Mucosa of stomach (tissue), 1 donor: ENCODE measurements at regions not wholly inside any gene's neighbourhood (a gene's known extent, or its start where the extent isn't known, plus 50 kb on each side); places are given as distances from the start of the nearest gene placed in this dataset.

Source experiments
- H3K27me3 ChIP-seq: one replicate; pipeline ENCODE4 v1.7.0; 2013; ENCODE audit warnings: mild to moderate bottlenecking, low read length; ENCODE audit not compliant: control insufficient read depth, insufficient read depth
- H3K36me3 ChIP-seq: one replicate; pipeline ENCODE4 v1.7.0; 2013; ENCODE audit warnings: low read length; ENCODE audit not compliant: control insufficient read depth, insufficient read depth
- H3K4me1 ChIP-seq: one replicate; pipeline ENCODE4 v1.7.0; 2013; ENCODE audit warnings: mild to moderate bottlenecking, low read length; ENCODE audit not compliant: control insufficient read depth, insufficient read depth
- H3K4me3 ChIP-seq: one replicate; pipeline ENCODE4 v1.7.0; 2013; ENCODE audit warnings: low read length
- H3K9ac ChIP-seq: one replicate; pipeline ENCODE4 v1.7.0; 2013; ENCODE audit warnings: mild to moderate bottlenecking, low read length, moderate library complexity
- H3K9me3 ChIP-seq: one replicate; pipeline ENCODE4 v1.7.0; 2013; ENCODE audit warnings: mild to moderate bottlenecking, low read length, moderate library complexity; ENCODE audit not compliant: control insufficient read depth
- donor health status: Pancreatic carcinoma.

- Histone ChIP-seq H3K4me3 (no peak overlapping the region), H3K9me3 (no peaks in the 10 kb centered on the region), H3K9ac (no peak overlapping the region), H3K4me1 (peaks cover 7% of the 10 kb centered on the region), H3K36me3 (no peaks in the 10 kb centered on the region), H3K27me3 (peaks cover 3% of the 10 kb centered on the region)
Measured at GRCh38 chr14:55892906-55893305, 225.3 kb upstream of the PELI2 start.

- Histone ChIP-seq H3K9ac (no peak overlapping the region), H3K4me3 (no peak overlapping the region), H3K9me3 (no peaks in the 10 kb centered on the region), H3K36me3 (no peaks in the 10 kb centered on the region), H3K4me1 (peaks cover 4% of the 10 kb centered on the region), H3K27me3 (peaks cover 3% of the 10 kb centered on the region)
Measured at GRCh38 chr14:55893705-55894104, 224.5 kb upstream of the PELI2 start.

DNA sequence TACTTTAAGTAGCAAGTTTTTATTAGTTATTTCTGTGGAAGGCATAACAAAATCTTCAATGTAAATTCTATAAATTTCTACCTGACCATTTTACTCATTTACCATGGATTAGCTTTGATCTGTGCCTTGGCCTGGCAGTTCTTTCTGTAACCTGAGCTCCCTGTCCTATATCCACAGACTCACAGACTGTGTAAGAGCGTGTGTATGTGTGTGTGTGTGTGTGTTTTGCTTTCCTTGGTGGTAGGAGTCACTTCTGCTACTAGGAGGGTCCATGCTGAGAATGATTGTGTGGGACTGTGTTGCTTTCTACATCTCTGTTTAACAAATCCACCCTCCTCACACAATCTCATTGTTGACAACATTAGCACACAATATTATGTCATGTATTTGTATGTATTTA is 221.2 kb upstream of the PELI2 start:
- no peaks in the 10 kb centered on the region for H3K36me3 ChIP-seq
- H3K9ac ChIP-seq = no peak overlapping the region
- H3K4me3 ChIP-seq = no peak overlapping the region
- no peaks in the 10 kb centered on the region for H3K9me3 ChIP-seq
- peaks cover 3% of the 10 kb centered on the region for H3K27me3 ChIP-seq
- H3K4me1 ChIP-seq = no peaks in the 10 kb centered on the region

DNA sequence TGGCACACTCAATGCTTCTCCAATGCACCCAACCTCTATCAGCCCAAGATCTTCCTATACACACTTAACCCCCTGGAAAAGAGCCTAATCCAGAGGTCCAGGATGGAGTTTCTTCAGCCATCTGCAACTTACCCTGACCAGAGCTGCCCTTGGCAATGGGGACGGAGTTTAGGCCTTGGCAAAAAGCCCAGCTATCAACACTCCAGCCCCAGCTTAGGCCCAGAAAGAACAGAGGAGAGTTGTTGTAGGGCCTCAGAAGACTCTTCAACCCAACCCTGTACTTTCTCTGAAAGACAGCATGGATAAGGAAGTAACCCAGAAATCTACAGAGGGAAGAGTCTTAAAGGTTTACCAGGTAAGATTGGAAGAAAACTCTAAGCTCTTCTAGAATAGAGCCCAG is 219.3 kb upstream of the PELI2 start:
- H3K27me3 ChIP-seq = peaks cover 3% of the 10 kb centered on the region
- no peaks in the 10 kb centered on the region for H3K36me3 ChIP-seq
- H3K4me3 ChIP-seq = no peak overlapping the region
- no peaks in the 10 kb centered on the region for H3K4me1 ChIP-seq
- no peak overlapping the region for H3K9ac ChIP-seq
- no peaks in the 10 kb centered on the region for H3K9me3 ChIP-seq

DNA sequence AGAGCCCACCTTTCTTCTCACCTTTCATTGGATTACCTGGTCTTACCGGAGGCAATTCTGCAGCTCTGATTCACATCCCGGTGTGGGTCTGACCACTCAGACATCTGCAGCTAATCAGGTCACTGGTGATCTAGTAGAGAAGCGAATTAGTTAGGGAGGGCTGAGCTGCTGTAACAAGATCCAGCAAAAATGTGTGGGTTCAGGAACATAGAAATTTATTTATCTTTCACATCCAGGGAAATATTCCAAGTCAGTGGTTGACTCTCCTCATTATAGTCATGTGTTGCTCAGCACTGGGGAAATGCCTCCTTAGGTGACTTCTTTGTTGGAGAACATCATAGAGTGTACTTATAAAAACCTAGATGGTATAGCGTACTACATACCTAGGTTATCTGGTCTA is 218.7 kb upstream of the PELI2 start:
- Histone ChIP-seq H3K4me1 (no peaks in the 10 kb centered on the region), H3K36me3 (no peaks in the 10 kb centered on the region), H3K4me3 (no peak overlapping the region), H3K27me3 (peaks cover under 1% of the 10 kb centered on the region), H3K9me3 (no peaks in the 10 kb centered on the region), H3K9ac (no peak overlapping the region)

GRCh38 chr14:55900749-55901148 is 217.5 kb upstream of the PELI2 start:
- H3K9me3 ChIP-seq = no peaks in the 10 kb centered on the region
- H3K27me3 ChIP-seq = no peaks in the 10 kb centered on the region
- no peak overlapping the region for H3K9ac ChIP-seq
- no peaks in the 10 kb centered on the region for H3K4me1 ChIP-seq
- no peaks in the 10 kb centered on the region for H3K36me3 ChIP-seq
- no peak overlapping the region for H3K4me3 ChIP-seq

DNA sequence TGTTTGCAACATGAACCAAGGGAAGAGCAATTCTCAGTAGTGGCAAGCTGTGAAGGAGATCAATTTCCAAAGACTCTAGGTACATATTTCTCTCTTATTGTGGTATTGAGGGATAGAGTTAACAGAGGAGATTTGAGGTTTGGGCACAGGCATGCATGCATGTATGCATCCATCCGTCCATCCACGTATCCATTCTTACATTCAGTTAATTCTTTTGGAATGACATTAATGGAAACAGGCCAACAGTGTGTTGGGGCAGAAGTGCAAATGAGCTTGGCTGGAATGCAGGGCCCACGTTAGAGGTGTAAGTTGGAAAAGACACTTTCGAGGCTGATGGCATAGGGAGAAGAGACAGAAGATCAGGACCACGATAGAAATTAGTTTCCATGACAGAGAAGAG is 216.9 kb upstream of the PELI2 start:
- H3K4me1 ChIP-seq = no peaks in the 10 kb centered on the region
- no peaks in the 10 kb centered on the region for H3K27me3 ChIP-seq
- H3K9me3 ChIP-seq = no peaks in the 10 kb centered on the region
- H3K9ac ChIP-seq = no peak overlapping the region
- no peak overlapping the region for H3K4me3 ChIP-seq
- H3K36me3 ChIP-seq = no peaks in the 10 kb centered on the region

DNA sequence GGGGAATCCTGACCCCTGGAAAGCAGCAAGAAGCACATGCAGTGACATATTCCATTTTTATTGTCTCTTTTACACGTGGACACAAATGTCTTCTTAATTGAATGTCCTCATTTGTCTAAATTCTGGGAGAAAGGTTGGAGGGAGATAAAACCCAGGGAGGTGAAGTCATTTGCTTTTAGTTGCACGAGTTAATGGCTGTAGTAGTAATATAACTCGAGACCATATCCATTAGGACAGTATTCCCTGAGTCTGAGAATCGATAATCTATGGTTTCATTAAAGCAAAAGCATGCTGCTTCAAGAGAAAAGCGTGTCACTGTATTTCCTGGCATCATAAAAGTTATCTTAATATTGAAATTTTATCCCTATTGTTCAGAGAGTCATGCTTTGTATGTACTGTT is 216.0 kb upstream of the PELI2 start:
- no peak overlapping the region for H3K4me3 ChIP-seq
- H3K27me3 ChIP-seq = no peaks in the 10 kb centered on the region

GRCh38 chr14:55904086-55904485 is 214.1 kb upstream of the PELI2 start:
- Histone ChIP-seq H3K9me3 (no peaks in the 10 kb centered on the region), H3K27me3 (no peaks in the 10 kb centered on the region), H3K4me1 (no peaks in the 10 kb centered on the region), H3K4me3 (no peak overlapping the region), H3K9ac (no peak overlapping the region), H3K36me3 (no peaks in the 10 kb centered on the region)

More for the DNA sequence above, 216.0 kb upstream of the PELI2 start:
- Histone ChIP-seq H3K36me3 (no peaks in the 10 kb centered on the region), H3K4me1 (no peaks in the 10 kb centered on the region), H3K9me3 (no peaks in the 10 kb centered on the region), H3K9ac (no peak overlapping the region)

DNA sequence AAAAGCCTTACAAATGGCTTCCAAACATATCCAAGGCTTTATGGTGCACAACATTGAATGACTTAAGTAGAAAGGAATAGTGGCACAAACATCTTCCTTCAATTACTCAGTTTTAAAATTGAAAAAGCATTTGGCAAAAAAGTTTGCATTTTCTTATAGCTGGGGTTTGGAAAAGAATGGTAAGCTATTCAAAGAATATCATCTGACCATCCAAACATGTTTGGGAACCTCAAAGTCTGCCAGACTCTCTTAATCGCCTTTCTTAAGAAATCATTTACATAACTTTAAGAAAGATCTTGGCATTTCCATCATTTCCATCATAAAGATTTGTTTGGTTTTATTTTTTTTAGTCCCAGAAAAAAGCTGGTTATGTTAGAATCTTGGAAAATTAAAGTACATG is 210.1 kb upstream of the PELI2 start:
- Histone ChIP-seq H3K4me3 (no peak overlapping the region), H3K9me3 (no peaks in the 10 kb centered on the region), H3K4me1 (no peaks in the 10 kb centered on the region), H3K27me3 (no peaks in the 10 kb centered on the region), H3K36me3 (no peaks in the 10 kb centered on the region), H3K9ac (no peak overlapping the region)

- no peaks in the 10 kb centered on the region for H3K36me3 ChIP-seq
- no peaks in the 10 kb centered on the region for H3K4me1 ChIP-seq
- H3K9me3 ChIP-seq = no peaks in the 10 kb centered on the region
- H3K4me3 ChIP-seq = no peak overlapping the region
- no peak overlapping the region for H3K9ac ChIP-seq
- H3K27me3 ChIP-seq = no peaks in the 10 kb centered on the region
Measured at GRCh38 chr14:55909879-55910278, 208.3 kb upstream of the PELI2 start.

- Histone ChIP-seq H3K4me1 (no peaks in the 10 kb centered on the region), H3K27me3 (no peaks in the 10 kb centered on the region), H3K9ac (no peak overlapping the region), H3K9me3 (no peaks in the 10 kb centered on the region), H3K36me3 (no peaks in the 10 kb centered on the region), H3K4me3 (no peak overlapping the region)
Measured at GRCh38 chr14:55910601-55911243, 207.5 kb upstream of the PELI2 start.

GRCh38 chr14:55911776-55912175 is 206.4 kb upstream of the PELI2 start:
- Histone ChIP-seq H3K27me3 (no peaks in the 10 kb centered on the region), H3K9ac (no peak overlapping the region), H3K36me3 (no peaks in the 10 kb centered on the region), H3K4me1 (no peaks in the 10 kb centered on the region), H3K4me3 (no peak overlapping the region), H3K9me3 (no peaks in the 10 kb centered on the region)
